GM12891 (cell line): ENCODE measurements at regions not wholly inside any gene's neighbourhood (a gene's known extent, or its start where the extent isn't known, plus 50 kb on each side); places are given as distances from the start of the nearest gene placed in this dataset.

ENCODE experiments used
- DNase-seq: peaks from one replicate; pipeline ENCODE4 v3.0.0; 2011; ENCODE audit warnings: low spot score; ENCODE audit not compliant: insufficient read length
- FAIRE-seq: peaks from 2 replicates; lab custom pipeline; 2011; peaks lifted over from hg19 to GRCh38; lab: Jason Lieb, UNC
- PAX5 ChIP-seq: IDR thresholded peaks from 2 replicates; pipeline ENCODE4 v1.6.1; 2011; ENCODE audit warnings: low read length, moderate library complexity, mild to moderate bottlenecking; ENCODE audit not compliant: insufficient read depth, severe bottlenecking
- POLR2A ChIP-seq: IDR thresholded peaks from 2 replicates; pipeline ENCODE4 v1.6.1; 2011; ENCODE audit warnings: low read depth, low read length, control low read depth
- POLR2AphosphoS5 ChIP-seq: IDR thresholded peaks from 2 replicates; pipeline ENCODE4 v1.6.1; 2011; ENCODE audit warnings: low read depth, low read length, control low read depth
- POU2F2 ChIP-seq: IDR thresholded peaks from 2 replicates; pipeline ENCODE4 v1.6.1; 2011; ENCODE audit warnings: low read depth, mild to moderate bottlenecking, control low read depth, low read length, moderate library complexity
- SPI1 ChIP-seq: IDR thresholded peaks from 2 replicates; pipeline ENCODE4 v1.6.1; 2011; ENCODE audit warnings: low read depth, low read length, control low read depth
- TAF1 ChIP-seq: IDR thresholded peaks from 2 replicates; pipeline ENCODE4 v1.6.1; 2011; ENCODE audit warnings: low read depth, low read length, control low read depth

DNA sequence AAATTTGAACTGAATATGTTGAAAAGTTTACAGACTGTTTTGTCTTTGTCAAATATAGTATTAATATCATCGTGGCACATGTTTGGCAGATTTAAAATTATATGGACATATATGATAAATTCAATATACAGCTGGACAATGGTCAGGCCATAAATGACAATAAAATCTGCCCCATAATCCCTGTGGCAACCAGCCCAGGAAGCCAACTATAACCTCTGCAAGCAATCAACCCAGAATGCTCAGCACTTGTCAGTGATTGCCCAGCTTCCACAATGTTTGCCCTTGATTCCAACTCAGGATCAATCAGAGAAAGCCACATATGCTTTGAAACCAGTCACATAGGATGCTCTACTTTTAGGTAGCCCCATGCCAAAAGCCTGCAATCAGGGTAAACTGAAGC is 671.9 kb downstream of the SUCLG1 start:
- no peak for FAIRE-seq
- no peak for DNase-seq
- TF ChIP-seq POLR2AphosphoS5 (no peak), POU2F2 (no peak), SPI1 (no peak), POLR2A (no peak), TAF1 (no peak), PAX5 (no peak)

DNA sequence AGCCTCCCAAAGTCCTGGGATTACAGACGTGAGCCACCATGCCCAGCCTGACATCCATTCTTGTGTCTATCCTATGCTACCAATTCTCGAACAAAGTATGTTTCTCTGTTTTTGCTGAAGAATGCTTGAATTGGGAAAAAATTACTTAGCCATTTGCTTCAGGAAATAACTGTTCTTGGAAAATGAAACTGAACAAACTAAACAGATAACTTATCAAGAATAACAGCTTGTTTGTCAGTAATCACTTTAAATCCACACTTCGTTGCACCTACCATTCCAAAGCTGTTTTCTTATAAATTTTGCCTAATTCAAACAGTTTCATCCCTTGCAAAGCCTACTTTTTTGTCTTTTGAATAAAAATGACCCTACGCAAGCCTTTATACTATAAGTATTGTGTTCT is 672.9 kb downstream of the SUCLG1 start:
- FAIRE-seq, result no peak
- TF ChIP-seq PAX5, result no peak
- no peak for TF ChIP-seq POU2F2
- no peak for TF ChIP-seq POLR2A
- TF ChIP-seq SPI1, result no peak
- no peak for TF ChIP-seq TAF1
- no peak for TF ChIP-seq POLR2AphosphoS5
- no peak for DNase-seq

DNA sequence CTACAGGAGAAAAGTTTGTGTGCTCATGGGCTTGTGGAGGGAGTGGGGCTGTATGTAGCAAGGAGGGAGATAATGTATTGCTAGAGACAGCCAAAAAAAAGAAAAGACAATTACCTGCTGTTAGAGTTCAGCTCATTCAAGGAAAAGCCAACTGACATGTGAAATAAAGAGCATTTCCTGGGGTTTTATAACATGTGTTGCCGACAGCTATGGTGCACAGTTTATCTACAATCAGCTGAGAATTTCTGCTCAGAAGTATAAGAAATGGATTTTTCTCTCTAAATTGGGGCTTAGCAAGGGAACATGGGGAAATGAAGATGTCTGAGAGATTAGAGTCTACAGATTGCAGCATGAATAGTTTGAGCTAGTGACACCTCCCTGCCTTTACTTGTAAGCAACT is 674.1 kb downstream of the SUCLG1 start:
- no peak for TF ChIP-seq POLR2A
- no peak for TF ChIP-seq TAF1
- no peak for TF ChIP-seq POU2F2
- no peak for TF ChIP-seq PAX5
- TF ChIP-seq SPI1, result no peak
- TF ChIP-seq POLR2AphosphoS5, result no peak
- DNase-seq (no peak), FAIRE-seq (no peak)

DNA sequence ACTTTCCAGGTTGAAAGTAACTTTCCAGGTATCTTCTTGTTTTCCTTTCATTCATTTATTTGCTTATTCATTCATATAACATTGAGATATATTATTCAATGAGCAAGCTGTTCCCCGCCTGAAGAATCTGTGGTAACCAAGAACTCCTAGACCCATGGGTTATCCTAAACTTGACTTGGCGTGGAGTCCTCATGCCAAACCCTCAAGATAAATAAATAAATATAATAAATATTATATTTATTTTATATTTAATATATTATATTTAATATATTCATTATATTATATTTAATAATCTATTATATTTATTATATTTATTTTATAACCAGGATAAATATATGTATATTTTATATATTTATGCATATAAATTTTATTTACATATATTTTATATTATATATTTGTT is 674.8 kb downstream of the SUCLG1 start:
- no peak for FAIRE-seq
- DNase-seq, result no peak
- TF ChIP-seq POU2F2 (no peak), SPI1 (no peak), TAF1 (no peak), PAX5 (no peak), POLR2A (no peak), POLR2AphosphoS5 (no peak)

- FAIRE-seq, result no peak
- TF ChIP-seq POU2F2 (no peak), POLR2A (no peak), TAF1 (no peak), SPI1 (no peak), POLR2AphosphoS5 (no peak), PAX5 (no peak)
- DNase-seq, result no peak
Measured at GRCh38 chr2:83782122-83782521, 677.0 kb downstream of the SUCLG1 start.

GRCh38 chr2:83764447-83765005 is 694.6 kb downstream of the SUCLG1 start:
- DNase-seq, result no peak
- TF ChIP-seq TAF1, result no peak
- TF ChIP-seq POLR2A, result no peak
- no peak for TF ChIP-seq SPI1
- no peak for TF ChIP-seq POU2F2
- TF ChIP-seq POLR2AphosphoS5, result no peak
- no peak for TF ChIP-seq PAX5
- no peak for FAIRE-seq

DNA sequence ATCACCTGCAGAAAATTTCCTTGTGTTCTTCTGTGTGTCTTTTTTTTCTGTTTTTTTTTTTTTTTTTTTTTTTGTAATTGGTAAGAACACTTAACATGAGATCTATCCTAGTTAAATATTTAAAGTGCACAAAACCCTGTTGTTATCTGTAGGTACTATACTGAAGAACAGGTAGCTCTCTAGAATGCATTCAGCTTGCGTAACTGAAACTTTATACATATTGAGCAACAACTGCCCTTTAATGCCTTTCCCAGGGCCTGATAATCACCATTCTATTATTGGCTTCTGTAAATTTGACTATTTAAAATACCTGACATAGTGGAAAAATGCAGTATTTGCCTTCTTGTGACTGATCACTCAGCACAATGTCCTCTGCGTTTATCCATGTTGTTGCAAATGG is 701.8 kb downstream of the SUCLG1 start:
- no peak for FAIRE-seq
- TF ChIP-seq POU2F2, result no peak
- TF ChIP-seq POLR2AphosphoS5, result no peak
- no peak for TF ChIP-seq TAF1
- no peak for TF ChIP-seq SPI1
- no peak for TF ChIP-seq POLR2A
- no peak for TF ChIP-seq PAX5
- DNase-seq, result no peak

- DNase-seq, result no peak
- no peak for TF ChIP-seq POLR2A
- no peak for TF ChIP-seq TAF1
- TF ChIP-seq POLR2AphosphoS5, result no peak
- TF ChIP-seq PAX5, result no peak
- TF ChIP-seq SPI1, result no peak
- no peak for TF ChIP-seq POU2F2
- no peak for FAIRE-seq
Measured at GRCh38 chr2:83756219-83756618, 702.9 kb downstream of the SUCLG1 start.

- FAIRE-seq (no peak), DNase-seq (no peak)
- no peak for TF ChIP-seq SPI1
- TF ChIP-seq POLR2A, result no peak
- no peak for TF ChIP-seq TAF1
- TF ChIP-seq POU2F2, result no peak
- no peak for TF ChIP-seq PAX5
Measured at GRCh38 chr2:83747141-83747540, 711.9 kb downstream of the SUCLG1 start.

GRCh38 chr2:83744855-83745254 is 714.2 kb downstream of the SUCLG1 start:
- no peak for FAIRE-seq
- DNase-seq, result no peak
- no peak for TF ChIP-seq POU2F2
- no peak for TF ChIP-seq PAX5
- TF ChIP-seq POLR2A, result no peak
- no peak for TF ChIP-seq SPI1
- TF ChIP-seq TAF1, result no peak
- no peak for TF ChIP-seq POLR2AphosphoS5
